ENCODE measurements at regions not wholly inside any gene's neighbourhood (a gene's known extent, or its start where the extent isn't known, plus 50 kb on each side); places are given as distances from the start of the nearest gene placed in this dataset.

GRCh38 chr6:133062077-133062476, 179.1 kb upstream of the EYA4 start:
- 59 to 60% methylated on average over 4 of the region's 4 CpGs for WGBS, 2 donors (ENCODE audit: low coverage in 1 of 2)
- Histone ChIP-seq H3K27me3 (no peaks in the 10 kb centered on the region), H3K4me3 (no peak overlapping the region), H3K36me3 (no peaks in the 10 kb centered on the region), H3K4me1 (peaks cover 0 to 3% (median 0%) of the 10 kb centered on the region in 4 donors), H3K9me3 (no peaks in the 10 kb centered on the region), H3K27ac (no peak overlapping the region)
- intact Hi-C loops (cut with DNase I; ENCODE audit: low total_unique reads): no loop called here
- no peak for DNase-seq
- in situ Hi-C loops (cut with MboI; ENCODE audit: low pct_ligation_motif_present in 1 of 4, low pct_unique_long_range_greater_than_20kb in 1 of 4, low sequenced_read_pairs in 3 of 4): no loop called here
- TF ChIP-seq POLR2A (IDR thresholded peaks at IDR 0.05): no peak
- no peak for TF ChIP-seq EP300 (IDR thresholded peaks at IDR 0.05; ENCODE audit: low read depth)
- TF ChIP-seq CTCF (IDR thresholded peaks at IDR 0.05): no peak
- TF ChIP-seq POLR2AphosphoS5 (IDR thresholded peaks at IDR 0.05): no peak

- H3K4me3 ChIP-seq: no peak overlapping the region
- peaks cover 0 to 3% (median 0%) of the 10 kb centered on the region in 4 donors for H3K4me1 ChIP-seq
- H3K9me3 ChIP-seq: no peaks in the 10 kb centered on the region
- DNase-seq: no peak
- H3K36me3 ChIP-seq: no peaks in the 10 kb centered on the region
- TF ChIP-seq EP300 (IDR thresholded peaks at IDR 0.05; ENCODE audit: low read depth) (no peak), POLR2AphosphoS5 (IDR thresholded peaks at IDR 0.05) (no peak), CTCF (IDR thresholded peaks at IDR 0.05) (no peak), POLR2A (IDR thresholded peaks at IDR 0.05) (no peak)
- 57 to 77% methylated on average over 5 to 8 of the region's 8 CpGs for WGBS, 2 donors (ENCODE audit: low coverage in 1 of 2)
- no peaks in the 10 kb centered on the region for H3K27me3 ChIP-seq
- in situ Hi-C loops (cut with MboI; ENCODE audit: low pct_ligation_motif_present in 1 of 4, low pct_unique_long_range_greater_than_20kb in 1 of 4, low sequenced_read_pairs in 3 of 4) (no loop called here), intact Hi-C loops (cut with DNase I; ENCODE audit: low total_unique reads) (no loop called here)
- H3K27ac ChIP-seq: no peak overlapping the region
Observed at GRCh38 chr6:133062696-133063306, 178.4 kb upstream of the EYA4 start.

GRCh38 chr6:133067960-133068359, 173.2 kb upstream of the EYA4 start:
- H3K36me3 ChIP-seq: no peaks in the 10 kb centered on the region
- H3K27me3 ChIP-seq: no peaks in the 10 kb centered on the region
- intact Hi-C loops (cut with DNase I; ENCODE audit: low total_unique reads) (no loop called here), in situ Hi-C loops (cut with MboI; ENCODE audit: low pct_ligation_motif_present in 1 of 4, low pct_unique_long_range_greater_than_20kb in 1 of 4, low sequenced_read_pairs in 3 of 4) (no loop called here)
- H3K4me3 ChIP-seq: no peak overlapping the region
- TF ChIP-seq POLR2AphosphoS5 (IDR thresholded peaks at IDR 0.05): no peak
- DNase-seq: no peak
- H3K9me3 ChIP-seq: no peaks in the 10 kb centered on the region
- no peak overlapping the region for H3K27ac ChIP-seq
- H3K4me1 ChIP-seq: no peaks in the 10 kb centered on the region
- 64 to 66% methylated on average over 3 of the region's 3 CpGs for WGBS, 2 donors (ENCODE audit: low coverage in 1 of 2)

GRCh38 chr6:133070410-133071043, 170.6 kb upstream of the EYA4 start:
- no peak for TF ChIP-seq CTCF (IDR thresholded peaks at IDR 0.05)
- TF ChIP-seq EP300 (IDR thresholded peaks at IDR 0.05; ENCODE audit: low read depth): no peak
- no peak for TF ChIP-seq POLR2A (IDR thresholded peaks at IDR 0.05)
- no peak for TF ChIP-seq POLR2AphosphoS5 (IDR thresholded peaks at IDR 0.05)
- H3K27ac ChIP-seq: no peak overlapping the region
- WGBS, 2 donors (ENCODE audit: low coverage in 1 of 2): 47 to 56% methylated on average over 4 of the region's 4 CpGs
- DNase-seq: no peak
- no peaks in the 10 kb centered on the region for H3K27me3 ChIP-seq
- H3K9me3 ChIP-seq: no peaks in the 10 kb centered on the region
- H3K4me1 ChIP-seq: no peaks in the 10 kb centered on the region
- H3K36me3 ChIP-seq: no peaks in the 10 kb centered on the region
- no peak overlapping the region for H3K4me3 ChIP-seq
- in situ Hi-C loops (cut with MboI; ENCODE audit: low pct_ligation_motif_present in 1 of 4, low pct_unique_long_range_greater_than_20kb in 1 of 4, low sequenced_read_pairs in 3 of 4): no loop called here
- intact Hi-C loops (cut with DNase I; ENCODE audit: low total_unique reads): no loop called here

Data from transverse colon (tissue), 4 donors.